ENCODE measurements at regions not wholly inside any gene's neighbourhood (a gene's known extent, or its start where the extent isn't known, plus 50 kb on each side); places are given as distances from the start of the nearest gene placed in this dataset.

GRCh38 chr11:21641869-21642268 is 551.0 kb upstream of the ANO5 start:
- Histone ChIP-seq H3K27ac (ENCODE audit: insufficient read depth, low read length) (no peak overlapping the region), H3K4me3 (replicated peaks in 1 of 4; ENCODE audit: control extremely low read depth in 1 of 4, insufficient read depth in 1 of 4, low read depth in 3 of 4, low read length in 4 of 4) (no peak overlapping the region), H3K4me2 (ENCODE audit: extremely low read depth, insufficient read depth, low read length) (no peak overlapping the region), H4K20me1 (ENCODE audit: control insufficient read depth, extremely low read depth, insufficient read depth, low read length) (no peaks in the 10 kb centered on the region), H2AFZ (ENCODE audit: low read length) (no peak overlapping the region), H3K9me3 (ENCODE audit: control insufficient read depth, insufficient read depth, low read depth, low read length) (no peaks in the 10 kb centered on the region), H3K9ac (ENCODE audit: insufficient read depth, low read length) (no peak overlapping the region), H3K36me3 (ENCODE audit: control insufficient read depth, insufficient read depth, low read length) (no peaks in the 10 kb centered on the region), H3K27me3 (ENCODE audit: control insufficient read depth, insufficient read depth, low read length) (no peaks in the 10 kb centered on the region), H3K79me2 (ENCODE audit: control insufficient read depth, insufficient read depth, low read length) (no peaks in the 10 kb centered on the region), H3K4me1 (ENCODE audit: control insufficient read depth, extremely low read depth, insufficient read depth, low read length) (no peaks in the 10 kb centered on the region)
- TF ChIP-seq CTCF (conservative IDR thresholded peaks at IDR 0.05 in 1 of 2, IDR thresholded peaks at IDR 0.05 in 1 of 2; ENCODE audit: low read depth in 1 of 2, low read length in 2 of 2) (no peak), EZH2 (IDR thresholded peaks at IDR 0.05; ENCODE audit: low read length, missing control alignments) (no peak)
- no peak for DNase-seq (ENCODE audit: low read depth in 2 of 2)

GRCh38 chr11:21646351-21646750 is 546.5 kb upstream of the ANO5 start:
- H3K36me3 ChIP-seq (ENCODE audit: control insufficient read depth, insufficient read depth, low read length): no peaks in the 10 kb centered on the region
- TF ChIP-seq CTCF (conservative IDR thresholded peaks at IDR 0.05 in 1 of 2, IDR thresholded peaks at IDR 0.05 in 1 of 2; ENCODE audit: low read depth in 1 of 2, low read length in 2 of 2) (no peak), EZH2 (IDR thresholded peaks at IDR 0.05; ENCODE audit: low read length, missing control alignments) (no peak)
- no peaks in the 10 kb centered on the region for H3K9me3 ChIP-seq (ENCODE audit: control insufficient read depth, insufficient read depth, low read depth, low read length)
- no peaks in the 10 kb centered on the region for H3K27me3 ChIP-seq (ENCODE audit: control insufficient read depth, insufficient read depth, low read length)
- no peak for DNase-seq (ENCODE audit: low read depth in 2 of 2)
- H4K20me1 ChIP-seq (ENCODE audit: control insufficient read depth, extremely low read depth, insufficient read depth, low read length): no peaks in the 10 kb centered on the region
- no peak overlapping the region for H3K4me2 ChIP-seq (ENCODE audit: extremely low read depth, insufficient read depth, low read length)
- no peak overlapping the region for H3K4me3 ChIP-seq (replicated peaks in 1 of 4; ENCODE audit: control extremely low read depth in 1 of 4, insufficient read depth in 1 of 4, low read depth in 3 of 4, low read length in 4 of 4)
- H3K9ac ChIP-seq (ENCODE audit: insufficient read depth, low read length): no peak overlapping the region
- H2AFZ ChIP-seq (ENCODE audit: low read length): no peak overlapping the region
- H3K27ac ChIP-seq (ENCODE audit: insufficient read depth, low read length): no peak overlapping the region
- H3K79me2 ChIP-seq (ENCODE audit: control insufficient read depth, insufficient read depth, low read length): no peaks in the 10 kb centered on the region
- H3K4me1 ChIP-seq (ENCODE audit: control insufficient read depth, extremely low read depth, insufficient read depth, low read length): no peaks in the 10 kb centered on the region

GRCh38 chr11:21650961-21651360 is 541.9 kb upstream of the ANO5 start:
- no peaks in the 10 kb centered on the region for H3K79me2 ChIP-seq (ENCODE audit: control insufficient read depth, insufficient read depth, low read length)
- no peaks in the 10 kb centered on the region for H3K36me3 ChIP-seq (ENCODE audit: control insufficient read depth, insufficient read depth, low read length)
- no peaks in the 10 kb centered on the region for H4K20me1 ChIP-seq (ENCODE audit: control insufficient read depth, extremely low read depth, insufficient read depth, low read length)
- H2AFZ ChIP-seq (ENCODE audit: low read length): no peak overlapping the region
- no peak overlapping the region for H3K27ac ChIP-seq (ENCODE audit: insufficient read depth, low read length)
- H3K4me1 ChIP-seq (ENCODE audit: control insufficient read depth, extremely low read depth, insufficient read depth, low read length): no peaks in the 10 kb centered on the region
- H3K4me2 ChIP-seq (ENCODE audit: extremely low read depth, insufficient read depth, low read length): no peak overlapping the region
- H3K27me3 ChIP-seq (ENCODE audit: control insufficient read depth, insufficient read depth, low read length): no peaks in the 10 kb centered on the region
- H3K9ac ChIP-seq (ENCODE audit: insufficient read depth, low read length): no peak overlapping the region
- TF ChIP-seq CTCF (conservative IDR thresholded peaks at IDR 0.05 in 1 of 2, IDR thresholded peaks at IDR 0.05 in 1 of 2; ENCODE audit: low read depth in 1 of 2, low read length in 2 of 2) (no peak), EZH2 (IDR thresholded peaks at IDR 0.05; ENCODE audit: low read length, missing control alignments) (no peak)
- no peak overlapping the region for H3K4me3 ChIP-seq (replicated peaks in 1 of 4; ENCODE audit: control extremely low read depth in 1 of 4, insufficient read depth in 1 of 4, low read depth in 3 of 4, low read length in 4 of 4)
- no peak for DNase-seq (ENCODE audit: low read depth in 2 of 2)
- no peaks in the 10 kb centered on the region for H3K9me3 ChIP-seq (ENCODE audit: control insufficient read depth, insufficient read depth, low read depth, low read length)
